Parathyroid adenoma (tissue), 2 donors: ENCODE measurements at regions not wholly inside any gene's neighbourhood (a gene's known extent, or its start where the extent isn't known, plus 50 kb on each side); places are given as distances from the start of the nearest gene placed in this dataset.

Experiments
- H2AFZ ChIP-seq: fragments of 300-600 bp; sonication (generic); one replicate; pipeline ENCODE4 v1.7.0; 2017; ENCODE audit warnings: antibody characterized with exemption, mild to moderate bottlenecking
- H3K27ac ChIP-seq: fragments of 300-600 bp; sonication (generic); one replicate; pipeline ENCODE4 v1.7.0; 2017
- H3K27me3 ChIP-seq: fragments of 300-600 bp; sonication (generic); one replicate; pipeline ENCODE4 v1.7.0; 2017; ENCODE audit warnings: low read length; ENCODE audit not compliant: control insufficient read depth, insufficient read depth
- H3K36me3 ChIP-seq: fragments of 300-600 bp; sonication (generic); one replicate; pipeline ENCODE4 v1.7.0; 2017; ENCODE audit warnings: low read length; ENCODE audit not compliant: control insufficient read depth, insufficient read depth
- H3K4me1 ChIP-seq: fragments of 300-600 bp; sonication (generic); one replicate; pipeline ENCODE4 v1.7.0; 2017; ENCODE audit warnings: control low read depth
- H3K4me2 ChIP-seq: fragments of 300-600 bp; sonication (generic); one replicate; pipeline ENCODE4 v1.7.0; 2017; ENCODE audit warnings: low read length
- H3K4me3 ChIP-seq: fragments of 300-600 bp; sonication (generic); one replicate; pipeline ENCODE4 v1.7.0; 2017; ENCODE audit warnings: low read depth, low read length
- H3K79me2 ChIP-seq: fragments of 300-600 bp; sonication (generic); one replicate; pipeline ENCODE4 v1.7.0; 2017; ENCODE audit warnings: control low read depth
- H3K9ac ChIP-seq: fragments of 300-600 bp; sonication (generic); one replicate; pipeline ENCODE4 v1.7.0; 2017; ENCODE audit warnings: mild to moderate bottlenecking
- H3K9me3 ChIP-seq: fragments of 300-600 bp; sonication (generic); one replicate; pipeline ENCODE4 v1.7.0; 2017; ENCODE audit warnings: low read length; ENCODE audit not compliant: control insufficient read depth
- TF ChIP-seq, protein P1 (sequence below): fragments of 300-600 bp; sonication (generic); IDR thresholded peaks from one replicate; pipeline ENCODE4 v1.7.0; 2017; ENCODE audit warnings: antibody characterized with exemption, mild to moderate bottlenecking
- donor health status: primary hyperparathyroidism.

DNA sequence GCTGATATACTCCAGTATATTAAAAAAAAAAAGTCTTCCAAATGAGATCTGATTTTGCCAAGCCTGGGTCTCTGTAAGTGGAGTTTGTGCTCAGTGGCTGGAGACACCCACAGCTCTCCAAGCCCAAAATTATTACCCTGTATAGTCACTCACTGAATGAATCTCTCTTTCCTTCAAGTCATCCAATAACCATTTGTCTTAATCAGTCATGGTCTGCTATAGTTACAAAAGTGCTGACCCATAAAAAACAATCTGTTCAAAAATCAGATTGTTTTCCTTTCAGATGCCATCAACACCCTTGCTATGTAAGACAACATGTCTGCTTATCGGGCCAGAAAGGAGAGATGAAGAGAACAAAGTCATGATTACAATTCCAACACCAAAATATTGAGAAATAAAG lies 159.4 kb upstream of the FST start:
- no peak overlapping the region for H3K9ac ChIP-seq
- H3K4me1 ChIP-seq: no peaks in the 10 kb centered on the region
- no peak overlapping the region for H3K4me2 ChIP-seq
- TF ChIP-seq, protein P1, sequence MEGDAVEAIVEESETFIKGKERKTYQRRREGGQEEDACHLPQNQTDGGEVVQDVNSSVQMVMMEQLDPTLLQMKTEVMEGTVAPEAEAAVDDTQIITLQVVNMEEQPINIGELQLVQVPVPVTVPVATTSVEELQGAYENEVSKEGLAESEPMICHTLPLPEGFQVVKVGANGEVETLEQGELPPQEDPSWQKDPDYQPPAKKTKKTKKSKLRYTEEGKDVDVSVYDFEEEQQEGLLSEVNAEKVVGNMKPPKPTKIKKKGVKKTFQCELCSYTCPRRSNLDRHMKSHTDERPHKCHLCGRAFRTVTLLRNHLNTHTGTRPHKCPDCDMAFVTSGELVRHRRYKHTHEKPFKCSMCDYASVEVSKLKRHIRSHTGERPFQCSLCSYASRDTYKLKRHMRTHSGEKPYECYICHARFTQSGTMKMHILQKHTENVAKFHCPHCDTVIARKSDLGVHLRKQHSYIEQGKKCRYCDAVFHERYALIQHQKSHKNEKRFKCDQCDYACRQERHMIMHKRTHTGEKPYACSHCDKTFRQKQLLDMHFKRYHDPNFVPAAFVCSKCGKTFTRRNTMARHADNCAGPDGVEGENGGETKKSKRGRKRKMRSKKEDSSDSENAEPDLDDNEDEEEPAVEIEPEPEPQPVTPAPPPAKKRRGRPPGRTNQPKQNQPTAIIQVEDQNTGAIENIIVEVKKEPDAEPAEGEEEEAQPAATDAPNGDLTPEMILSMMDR: no peak
- no peak overlapping the region for H2AFZ ChIP-seq
- H3K27ac ChIP-seq: no peak overlapping the region
- no peaks in the 10 kb centered on the region for H3K79me2 ChIP-seq
- no peaks in the 10 kb centered on the region for H3K9me3 ChIP-seq
- no peaks in the 10 kb centered on the region for H3K27me3 ChIP-seq
- no peaks in the 10 kb centered on the region for H3K36me3 ChIP-seq
- H3K4me3 ChIP-seq: no peak overlapping the region

DNA sequence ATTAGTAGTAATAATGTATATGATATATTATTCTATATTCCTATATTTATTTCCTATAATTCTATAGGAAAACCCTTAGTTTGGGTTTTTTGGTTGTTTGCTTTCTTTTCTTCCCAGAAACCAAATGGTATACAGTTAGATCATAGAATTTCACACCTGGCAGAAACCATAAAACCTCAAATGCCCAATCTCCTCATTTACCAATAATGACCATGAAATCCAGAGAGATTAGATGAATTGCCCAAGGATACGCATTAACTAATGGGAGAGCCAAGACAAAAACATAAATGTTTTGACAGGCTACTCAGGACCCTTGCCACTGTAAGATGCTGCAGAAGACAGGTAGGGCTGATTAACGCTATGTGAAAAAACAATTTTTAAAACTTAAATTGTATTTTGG lies 158.7 kb upstream of the FST start:
- Histone ChIP-seq H3K9me3 (no peaks in the 10 kb centered on the region), H3K27me3 (no peaks in the 10 kb centered on the region), H3K9ac (no peak overlapping the region), H3K4me3 (no peak overlapping the region), H3K4me1 (no peaks in the 10 kb centered on the region), H3K27ac (no peak overlapping the region), H3K36me3 (no peaks in the 10 kb centered on the region), H3K4me2 (no peak overlapping the region), H2AFZ (no peak overlapping the region), H3K79me2 (no peaks in the 10 kb centered on the region)
- TF ChIP-seq, protein P1: no peak

DNA sequence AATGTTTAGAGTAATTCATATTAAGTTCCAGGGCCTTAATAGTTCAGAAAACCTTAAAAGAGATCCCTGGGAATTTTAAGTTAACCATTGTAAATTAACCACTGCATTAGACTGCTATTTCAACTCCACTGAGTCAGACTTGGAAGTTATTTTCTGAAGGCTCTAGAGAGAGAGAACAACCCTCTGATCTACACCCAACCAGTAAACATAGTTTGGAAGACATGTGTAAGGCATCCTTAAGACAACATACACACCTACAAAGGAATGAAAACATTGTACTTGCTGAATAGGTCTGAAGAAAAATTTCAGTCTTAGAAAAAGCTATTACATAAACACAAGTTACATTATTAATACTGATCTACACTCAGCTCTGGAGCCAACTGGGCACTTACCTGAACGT lies 158.2 kb upstream of the FST start:
- H3K27me3 ChIP-seq: no peaks in the 10 kb centered on the region
- H3K4me1 ChIP-seq: no peaks in the 10 kb centered on the region
- H2AFZ ChIP-seq: no peak overlapping the region
- H3K4me2 ChIP-seq: no peak overlapping the region
- TF ChIP-seq, protein P1: no peak
- no peak overlapping the region for H3K9ac ChIP-seq
- no peak overlapping the region for H3K4me3 ChIP-seq
- H3K9me3 ChIP-seq: no peaks in the 10 kb centered on the region
- no peak overlapping the region for H3K27ac ChIP-seq
- no peaks in the 10 kb centered on the region for H3K79me2 ChIP-seq
- no peaks in the 10 kb centered on the region for H3K36me3 ChIP-seq

DNA sequence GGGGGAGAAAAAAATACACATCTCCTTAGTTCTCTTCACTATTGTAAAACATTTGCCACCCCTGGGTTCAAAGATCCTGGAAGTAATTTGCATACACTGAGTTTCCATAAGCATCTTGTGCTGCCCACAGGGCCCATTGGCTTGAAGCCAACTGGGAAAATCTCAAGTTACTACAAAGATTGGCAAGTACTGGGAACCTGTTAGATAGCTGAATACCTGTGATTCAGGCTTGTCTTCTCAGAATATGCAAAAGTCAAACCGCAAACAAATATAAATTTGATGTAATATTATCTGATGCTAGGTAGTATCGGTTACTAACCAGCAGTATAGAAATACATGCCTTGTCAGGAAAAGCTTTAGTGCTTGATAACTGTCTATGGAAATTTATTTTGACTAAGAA lies 156.9 kb upstream of the FST start:
- Histone ChIP-seq H3K36me3 (no peaks in the 10 kb centered on the region), H3K4me3 (no peak overlapping the region), H3K27ac (no peak overlapping the region), H3K4me1 (no peaks in the 10 kb centered on the region), H3K9ac (no peak overlapping the region), H3K27me3 (no peaks in the 10 kb centered on the region), H3K79me2 (no peaks in the 10 kb centered on the region), H3K9me3 (no peaks in the 10 kb centered on the region), H2AFZ (no peak overlapping the region), H3K4me2 (no peak overlapping the region)
- TF ChIP-seq, protein P1: no peak

DNA sequence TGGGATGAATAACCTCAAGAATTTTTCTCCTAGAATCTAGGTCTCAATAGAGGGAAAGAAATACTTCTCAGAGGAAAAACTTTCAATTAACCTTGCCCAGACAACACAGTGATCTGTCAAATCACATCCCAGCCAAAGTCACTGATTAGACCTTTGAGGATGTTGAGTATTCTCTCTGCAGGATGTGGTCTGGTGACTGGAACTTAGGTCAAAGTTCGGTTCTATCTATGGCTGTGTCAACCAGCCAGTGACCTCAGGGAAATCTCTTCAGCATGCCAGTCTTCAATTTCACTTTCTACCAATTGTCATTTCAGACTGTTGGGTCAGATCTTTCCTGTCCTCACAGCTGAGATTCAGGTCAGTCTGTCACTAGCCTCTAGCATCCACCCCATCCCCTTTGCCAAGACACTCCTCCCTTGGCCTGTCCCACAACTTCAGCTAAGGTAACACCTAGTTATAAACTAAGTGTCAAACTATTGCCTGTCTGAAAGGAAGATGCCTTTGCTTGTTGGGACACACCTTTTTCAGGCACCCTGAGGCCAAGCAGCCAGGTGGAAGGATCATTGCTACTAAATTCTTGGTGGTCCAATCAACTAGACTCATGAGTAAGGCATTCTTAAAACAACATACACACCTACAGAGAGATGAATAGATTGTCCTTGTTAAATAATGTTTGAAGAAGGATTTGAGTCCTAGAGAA lies 156.3 kb upstream of the FST start:
- Histone ChIP-seq H3K4me1 (no peaks in the 10 kb centered on the region), H3K27ac (no peak overlapping the region)

More for the DNA sequence above, 156.3 kb upstream of the FST start:
- H3K36me3 ChIP-seq: no peaks in the 10 kb centered on the region
- H3K9ac ChIP-seq: no peak overlapping the region
- H3K4me3 ChIP-seq: no peak overlapping the region
- H2AFZ ChIP-seq: no peak overlapping the region
- no peaks in the 10 kb centered on the region for H3K27me3 ChIP-seq
- no peaks in the 10 kb centered on the region for H3K79me2 ChIP-seq
- TF ChIP-seq, protein P1: no peak
- H3K4me2 ChIP-seq: no peak overlapping the region
- H3K9me3 ChIP-seq: no peaks in the 10 kb centered on the region
